ENCODE measurements at regions not wholly inside any gene's neighbourhood (a gene's known extent, or its start where the extent isn't known, plus 50 kb on each side); places are given as distances from the start of the nearest gene placed in this dataset.
"Not testable (repeated sequence)": the region's sequence is repeated elsewhere in the genome, so short reads cannot be mapped to it uniquely, and the experiment has no call there.

GRCh38 chr15:53923741-53924140, 54.5 kb upstream of the UNC13C start:
- DNase-seq, result not testable (repeated sequence)

GRCh38 chr15:53918180-53919079, 59.8 kb upstream of the UNC13C start:
- no peak for DNase-seq

GRCh38 chr15:53917109-53917508, 61.1 kb upstream of the UNC13C start:
- no peak for DNase-seq

- DNase-seq, result no peak
Observed at GRCh38 chr15:53911431-53911830, 66.8 kb upstream of the UNC13C start.

- no peak for DNase-seq
Observed at GRCh38 chr15:53910852-53911251, 67.4 kb upstream of the UNC13C start.

- no peak for DNase-seq
Observed at GRCh38 chr15:53910236-53910849, 67.9 kb upstream of the UNC13C start.

GRCh38 chr15:53903129-53903528, 75.1 kb upstream of the UNC13C start:
- DNase-seq, result no peak

GRCh38 chr15:53893468-53893867, 84.8 kb upstream of the UNC13C start:
- not testable (repeated sequence) for DNase-seq

- not testable (repeated sequence) for DNase-seq
Observed at GRCh38 chr15:53891862-53892261, 86.4 kb upstream of the UNC13C start.

- no peak for DNase-seq
Observed at GRCh38 chr15:53884441-53884840, 93.8 kb upstream of the UNC13C start.

- no peak for DNase-seq
Observed at GRCh38 chr15:53882311-53882710, 95.9 kb upstream of the UNC13C start.

GRCh38 chr15:53880357-53880756, 97.9 kb upstream of the UNC13C start:
- no peak for DNase-seq

GRCh38 chr15:53875711-53876110, 102.5 kb upstream of the UNC13C start:
- no peak for DNase-seq

- no peak for DNase-seq
Observed at GRCh38 chr15:53875139-53875538, 103.1 kb upstream of the UNC13C start.

- no peak for DNase-seq
Observed at GRCh38 chr15:53872410-53872809, 105.8 kb upstream of the UNC13C start.

- no peak for DNase-seq
Observed at GRCh38 chr15:53869806-53870073, 108.5 kb upstream of the UNC13C start.

GRCh38 chr15:53869044-53869805, 109.0 kb upstream of the UNC13C start:
- DNase-seq, result no peak

GRCh38 chr15:53862386-53862785, 102.9 kb upstream of the WDR72 start:
- no peak for DNase-seq

GRCh38 chr15:53861792-53862191, 102.3 kb upstream of the WDR72 start:
- DNase-seq, result no peak

GRCh38 chr15:53851110-53851848, 91.8 kb upstream of the WDR72 start:
- no peak for DNase-seq

- no peak for DNase-seq
Observed at GRCh38 chr15:53847745-53848144, 88.3 kb upstream of the WDR72 start.

GRCh38 chr15:53844634-53845033, 85.2 kb upstream of the WDR72 start:
- DNase-seq, result no peak

All from NCI-H2081 treated with DMSO at 0.1 percent for 48 hours (cell line).